ENCODE measurements at regions not wholly inside any gene's neighbourhood (a gene's known extent, or its start where the extent isn't known, plus 50 kb on each side); places are given as distances from the start of the nearest gene placed in this dataset.

GRCh38 chr18:40367576-40367975 lies 1587.5 kb upstream of the PIK3C3 start:
- no peak for TF ChIP-seq CTCF (conservative IDR thresholded peaks at IDR 0.05; ENCODE audit: low read depth, low read length)
- TF ChIP-seq EZH2phosphoT487 (IDR thresholded peaks at IDR 0.05; ENCODE audit: borderline replicate concordance, low read length) = no peak
